ENCODE measurements at regions not wholly inside any gene's neighbourhood (a gene's known extent, or its start where the extent isn't known, plus 50 kb on each side); places are given as distances from the start of the nearest gene placed in this dataset.

DNA sequence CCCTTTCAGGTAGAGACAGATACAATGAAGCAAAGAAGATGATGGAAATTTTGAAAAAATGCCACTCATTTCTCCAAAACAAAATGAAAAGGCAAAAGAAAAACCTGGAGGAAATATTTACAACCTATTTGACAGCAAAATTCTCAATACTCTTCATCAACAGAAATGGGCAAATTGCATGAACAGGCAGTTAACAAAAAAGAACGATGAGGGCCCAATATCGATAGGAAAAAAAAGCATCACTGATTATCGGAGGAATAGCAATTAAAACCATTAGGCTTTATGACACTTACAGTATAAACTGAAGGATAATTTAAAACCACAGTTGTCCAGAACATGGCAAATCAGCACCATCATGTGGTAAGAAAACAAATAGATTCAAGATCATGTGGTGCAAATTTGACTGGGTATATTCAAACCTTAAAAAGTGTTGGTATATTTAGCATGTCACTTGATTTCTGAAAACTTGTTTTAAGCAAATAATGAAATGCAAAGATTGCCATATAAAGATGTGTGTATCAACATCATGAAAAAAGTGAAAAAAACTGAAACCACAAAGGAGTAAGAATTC, 222.9 kb downstream of the BRD1 start:
- TF ChIP-seq, protein P1, sequence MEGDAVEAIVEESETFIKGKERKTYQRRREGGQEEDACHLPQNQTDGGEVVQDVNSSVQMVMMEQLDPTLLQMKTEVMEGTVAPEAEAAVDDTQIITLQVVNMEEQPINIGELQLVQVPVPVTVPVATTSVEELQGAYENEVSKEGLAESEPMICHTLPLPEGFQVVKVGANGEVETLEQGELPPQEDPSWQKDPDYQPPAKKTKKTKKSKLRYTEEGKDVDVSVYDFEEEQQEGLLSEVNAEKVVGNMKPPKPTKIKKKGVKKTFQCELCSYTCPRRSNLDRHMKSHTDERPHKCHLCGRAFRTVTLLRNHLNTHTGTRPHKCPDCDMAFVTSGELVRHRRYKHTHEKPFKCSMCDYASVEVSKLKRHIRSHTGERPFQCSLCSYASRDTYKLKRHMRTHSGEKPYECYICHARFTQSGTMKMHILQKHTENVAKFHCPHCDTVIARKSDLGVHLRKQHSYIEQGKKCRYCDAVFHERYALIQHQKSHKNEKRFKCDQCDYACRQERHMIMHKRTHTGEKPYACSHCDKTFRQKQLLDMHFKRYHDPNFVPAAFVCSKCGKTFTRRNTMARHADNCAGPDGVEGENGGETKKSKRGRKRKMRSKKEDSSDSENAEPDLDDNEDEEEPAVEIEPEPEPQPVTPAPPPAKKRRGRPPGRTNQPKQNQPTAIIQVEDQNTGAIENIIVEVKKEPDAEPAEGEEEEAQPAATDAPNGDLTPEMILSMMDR (IDR thresholded peaks at IDR 0.05): no peak
- TF ChIP-seq SIN3A (IDR thresholded peaks at IDR 0.05; ENCODE audit: borderline replicate concordance, insufficient read depth, low read depth, low read length) (no peak), POLR2AphosphoS5 (IDR thresholded peaks at IDR 0.05; ENCODE audit: low read depth, low read length) (no peak)

Data from Panc1 (cell line).